GM12878 (cell line): ENCODE measurements at regions not wholly inside any gene's neighbourhood (a gene's known extent, or its start where the extent isn't known, plus 50 kb on each side); places are given as distances from the start of the nearest gene placed in this dataset.

ENCODE experiments used
- MTA3 ChIP-seq: IDR thresholded peaks from 2 replicates; pipeline ENCODE4 v1.6.1; 2012; ENCODE audit warnings: low read length, inconsistent platforms, borderline replicate concordance
- NFIC ChIP-seq: IDR thresholded peaks from 2 replicates; pipeline ENCODE4 v1.6.1; 2012; ENCODE audit warnings: low read depth, mild to moderate bottlenecking, inconsistent platforms, low read length, moderate library complexity
- NR2C2 ChIP-seq: IDR thresholded peaks from 2 replicates; pipeline ENCODE4 v1.6.1; 2011; ENCODE audit warnings: borderline replicate concordance, low read depth; ENCODE audit not compliant: control insufficient read depth, insufficient read length
- POLR2A ChIP-seq: IDR thresholded peaks from 2 replicates; pipeline ENCODE4 v1.6.1; 2011; ENCODE audit warnings: low read depth, mild to moderate bottlenecking, low read length
- SRF ChIP-seq, 2 experiments: IDR thresholded peaks; 2 replicates each; pipeline ENCODE4 v1.6.1; 2011; ENCODE audit warnings: low read depth in 2 of 2, low read length in 2 of 2, mild to moderate bottlenecking in 1 of 2, moderate library complexity in 1 of 2

- TF ChIP-seq POLR2A (no peak), MTA3 (no peak), NR2C2 (no peak), SRF (IDR thresholded peaks at IDR 0.05; ENCODE audit: low read depth in 2 of 2, low read length in 2 of 2) (no peak), NFIC (no peak)
Measured at GRCh38 chr17:79548116-79548515, 62.7 kb downstream of the RBFOX3 start.
